ENCODE measurements at regions not wholly inside any gene's neighbourhood (a gene's known extent, or its start where the extent isn't known, plus 50 kb on each side); places are given as distances from the start of the nearest gene placed in this dataset.

- no peak for DNase-seq (ENCODE audit: low read depth in 2 of 2)
Measured at GRCh38 chr4:126431049-126431448, 1116.3 kb downstream of the FAT4 start.

DNA sequence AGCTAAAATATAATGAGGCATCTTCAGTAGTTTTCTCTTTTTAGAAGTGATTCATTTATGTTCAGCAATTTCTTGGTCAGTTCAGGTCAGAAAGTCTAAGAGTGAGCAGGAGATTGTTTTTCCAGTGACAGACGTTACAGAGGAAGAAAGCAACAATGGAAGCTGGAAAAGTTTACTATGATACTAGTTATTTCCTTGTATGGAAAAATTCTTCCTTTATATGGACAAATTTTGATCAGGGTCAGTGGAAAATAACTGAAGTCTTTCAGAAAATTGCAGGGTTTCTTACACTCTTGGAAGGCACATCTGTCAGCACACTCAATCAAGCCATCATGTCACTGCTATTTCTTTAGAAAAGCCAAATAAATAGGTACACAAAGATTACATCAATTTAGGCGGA, 1120.7 kb downstream of the FAT4 start:
- DNase-seq (ENCODE audit: low read depth in 2 of 2) = no peak

- DNase-seq (ENCODE audit: low read depth in 2 of 2) = no peak
Measured at GRCh38 chr4:126440297-126440696, 1125.5 kb downstream of the FAT4 start.

- DNase-seq (ENCODE audit: low read depth in 2 of 2) = no peak
Measured at GRCh38 chr4:126441173-126442035, 1126.6 kb downstream of the FAT4 start.

GRCh38 chr4:126445596-126445995, 1130.8 kb downstream of the FAT4 start:
- DNase-seq (ENCODE audit: low read depth in 2 of 2) = no peak

DNA sequence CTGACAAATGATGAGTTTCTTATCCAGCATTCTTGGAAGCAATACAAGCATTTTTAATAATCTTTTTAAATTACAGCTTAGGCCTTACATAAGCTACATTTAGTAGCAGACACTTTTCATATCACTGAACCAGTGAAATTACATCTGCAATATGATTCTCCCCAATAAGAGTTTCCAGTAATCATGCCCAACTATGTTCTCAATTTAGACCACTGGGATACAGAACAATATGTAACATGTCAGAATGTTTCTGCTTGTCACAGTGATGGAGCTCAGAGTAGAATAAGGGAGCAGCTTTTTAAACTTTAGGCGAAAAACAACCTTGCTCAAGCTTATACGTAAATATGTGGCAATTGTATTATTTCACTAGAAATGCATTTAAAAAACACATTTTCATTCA, 1132.2 kb downstream of the FAT4 start:
- no peak for DNase-seq (ENCODE audit: low read depth in 2 of 2)

DNA sequence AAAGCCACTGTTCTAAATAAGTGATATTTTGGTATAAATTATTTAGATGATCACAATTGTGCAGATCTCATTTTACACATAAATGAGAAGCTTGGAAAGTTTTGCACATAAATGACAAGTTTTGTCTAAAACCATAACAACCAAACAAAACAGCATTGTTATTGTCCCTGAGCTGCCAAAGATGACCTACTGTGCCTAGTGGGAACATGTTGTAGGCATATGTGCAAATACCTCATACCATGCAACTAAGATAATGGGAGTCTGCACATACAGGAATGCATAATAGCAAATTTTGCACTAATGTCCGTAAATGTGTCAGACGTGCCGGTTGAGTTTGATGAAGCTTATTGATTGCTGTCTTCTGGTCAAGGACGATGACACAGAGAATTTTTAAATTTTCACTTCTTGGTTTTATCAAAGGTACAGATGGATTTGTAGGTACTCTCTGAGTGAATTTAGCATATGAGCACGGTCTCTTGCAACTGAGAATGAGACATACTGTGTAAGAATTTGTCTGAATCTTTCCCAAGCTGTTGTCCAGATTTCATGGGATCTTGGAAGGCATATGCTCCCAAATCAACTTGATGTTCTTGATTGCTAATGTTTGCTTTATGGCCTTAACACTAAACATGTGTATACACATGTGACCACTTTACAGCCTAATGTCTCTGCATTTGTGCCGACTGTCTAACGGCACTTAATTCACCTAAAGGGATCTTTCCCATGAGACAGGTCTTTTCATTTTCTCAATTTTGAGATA, 1133.5 kb downstream of the FAT4 start:
- no peak for DNase-seq (ENCODE audit: low read depth in 2 of 2)

DNA sequence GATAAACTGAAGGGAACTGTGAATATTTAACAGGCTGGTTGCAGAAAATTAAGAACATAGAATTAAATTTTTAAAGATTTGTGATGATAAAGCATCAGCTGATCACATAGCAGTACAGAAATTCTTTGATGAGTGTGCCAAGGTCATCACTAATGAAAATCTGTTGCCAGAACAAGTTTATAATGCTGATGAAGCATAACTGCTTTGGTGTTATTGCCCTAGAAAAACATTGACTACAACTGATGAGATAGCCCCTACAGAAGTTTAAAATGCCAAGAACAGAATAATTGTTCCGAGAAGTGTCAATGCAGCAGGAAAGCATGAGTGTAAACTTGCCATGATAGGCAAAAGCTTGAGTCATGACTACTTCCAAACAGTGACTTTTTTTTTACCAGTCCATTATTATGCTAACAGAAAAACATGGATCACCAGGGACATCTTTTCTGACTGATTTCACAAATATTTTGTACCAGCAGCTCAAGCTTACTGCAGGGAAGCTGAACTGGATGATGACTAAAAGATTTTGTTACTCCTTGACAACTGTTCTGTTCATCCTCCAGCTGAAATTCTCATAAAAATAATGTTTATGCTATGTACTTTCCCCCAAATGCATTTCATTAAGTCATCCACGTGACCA, 1136.6 kb downstream of the FAT4 start:
- no peak for DNase-seq (ENCODE audit: low read depth in 2 of 2)

DNA sequence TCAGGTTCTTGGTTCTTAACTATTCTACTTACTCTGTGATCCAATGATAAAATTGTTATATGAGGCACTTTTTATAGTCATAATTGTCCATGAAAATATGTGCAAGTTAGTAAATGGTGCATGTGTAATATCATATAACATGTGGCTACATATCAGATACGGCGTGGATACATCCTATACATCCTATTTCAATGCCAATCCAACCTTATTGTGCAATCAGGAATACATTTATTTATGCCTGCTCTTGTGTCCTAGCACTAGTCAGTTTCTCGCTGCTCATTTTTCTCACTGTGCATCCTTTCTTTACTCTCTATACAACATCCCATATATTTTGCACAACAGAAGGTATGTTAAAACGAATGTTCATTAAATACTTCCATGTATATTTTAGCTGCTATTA, 1141.1 kb downstream of the FAT4 start:
- DNase-seq (ENCODE audit: low read depth in 2 of 2) = no peak

DNA sequence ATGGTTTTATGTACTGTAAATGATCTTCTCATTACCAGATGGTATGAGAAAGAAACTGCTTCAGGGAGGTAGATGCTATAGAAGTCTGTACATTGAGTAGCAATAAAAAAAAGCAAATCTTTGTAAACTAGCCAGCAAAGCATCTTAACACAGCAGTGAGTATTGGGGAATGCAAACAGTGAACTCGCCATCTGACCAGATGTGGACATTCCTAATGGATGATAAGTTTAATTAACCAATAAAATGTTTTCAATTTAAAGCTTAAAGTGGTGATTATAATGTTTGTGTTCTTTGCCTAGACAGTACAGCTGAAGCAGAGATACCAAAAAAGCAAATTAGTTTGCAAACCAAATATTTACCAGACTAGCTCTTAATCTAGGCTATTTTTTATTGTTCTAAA, 1144.2 kb downstream of the FAT4 start:
- no peak for DNase-seq (ENCODE audit: low read depth in 2 of 2)

GRCh38 chr4:126465341-126465740, 1150.6 kb downstream of the FAT4 start:
- no peak for DNase-seq (ENCODE audit: low read depth in 2 of 2)

DNA sequence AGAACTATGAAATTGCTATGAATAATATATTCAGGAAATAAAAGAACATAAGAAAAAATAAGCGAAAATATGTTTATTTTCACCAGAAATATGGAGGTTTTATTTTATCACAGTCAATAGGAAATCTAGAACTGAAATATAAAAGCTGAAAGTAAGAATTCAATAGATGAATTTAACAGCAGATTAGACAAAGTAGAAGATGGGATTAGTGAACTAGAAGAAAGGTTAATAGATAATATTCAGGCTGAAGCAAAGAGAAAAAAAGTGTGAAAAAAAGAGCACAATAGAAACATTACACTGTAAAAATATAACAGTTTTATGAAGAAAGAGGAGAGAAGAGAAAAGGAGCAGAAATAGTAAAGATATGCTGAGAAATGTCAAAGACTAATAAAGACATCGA, 1152.1 kb downstream of the FAT4 start:
- no peak for DNase-seq (ENCODE audit: low read depth in 2 of 2)

DNA sequence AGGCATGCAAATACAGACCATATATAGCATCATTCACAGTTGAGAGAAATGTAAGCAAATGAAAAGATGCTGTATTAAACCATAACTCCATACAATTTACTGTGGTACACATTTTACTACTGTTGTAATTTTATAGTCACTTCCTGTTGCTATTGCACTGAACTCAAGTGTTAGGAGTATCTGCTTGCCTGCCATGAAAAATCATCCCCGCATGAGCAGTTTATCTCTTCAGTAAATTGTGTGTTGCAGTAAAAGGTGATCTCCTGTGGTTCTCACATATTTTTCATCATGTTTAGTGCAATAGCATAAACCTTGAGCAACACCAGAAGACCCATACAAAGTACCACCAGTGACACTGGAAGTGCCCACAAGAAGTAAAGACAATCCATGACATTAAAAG, 1153.4 kb downstream of the FAT4 start:
- no peak for DNase-seq (ENCODE audit: low read depth in 2 of 2)

GRCh38 chr4:126470862-126471261, 1156.1 kb downstream of the FAT4 start:
- no peak for DNase-seq (ENCODE audit: low read depth in 2 of 2)

- no peak for DNase-seq (ENCODE audit: low read depth in 2 of 2)
Measured at GRCh38 chr4:126475730-126476129, 1157.0 kb upstream of the INTU start.

- no peak for DNase-seq (ENCODE audit: low read depth in 2 of 2)
Measured at GRCh38 chr4:126479709-126480108, 1153.0 kb upstream of the INTU start.

DNA sequence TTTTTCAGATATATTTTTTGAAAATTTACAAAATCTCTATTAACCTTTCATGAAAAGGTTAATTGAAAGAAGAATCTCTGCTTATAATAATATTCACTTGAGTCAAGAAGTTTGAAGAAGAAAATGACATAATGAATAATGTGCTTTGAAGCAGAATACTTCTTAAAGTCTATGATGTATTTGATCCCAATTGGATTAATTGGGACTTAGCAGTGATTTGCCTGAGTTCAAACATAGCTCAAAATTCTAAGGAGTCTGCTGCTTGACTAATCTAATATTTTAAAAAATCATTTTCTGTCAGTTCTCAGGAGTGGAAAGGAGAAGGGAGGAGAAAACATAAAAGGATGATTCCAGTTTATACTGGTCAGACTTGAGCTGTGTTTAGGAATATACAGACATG, 1150.4 kb upstream of the INTU start:
- DNase-seq (ENCODE audit: low read depth in 2 of 2) = no peak

GRCh38 chr4:126486377-126486776, 1146.4 kb upstream of the INTU start:
- no peak for DNase-seq (ENCODE audit: low read depth in 2 of 2)

DNA sequence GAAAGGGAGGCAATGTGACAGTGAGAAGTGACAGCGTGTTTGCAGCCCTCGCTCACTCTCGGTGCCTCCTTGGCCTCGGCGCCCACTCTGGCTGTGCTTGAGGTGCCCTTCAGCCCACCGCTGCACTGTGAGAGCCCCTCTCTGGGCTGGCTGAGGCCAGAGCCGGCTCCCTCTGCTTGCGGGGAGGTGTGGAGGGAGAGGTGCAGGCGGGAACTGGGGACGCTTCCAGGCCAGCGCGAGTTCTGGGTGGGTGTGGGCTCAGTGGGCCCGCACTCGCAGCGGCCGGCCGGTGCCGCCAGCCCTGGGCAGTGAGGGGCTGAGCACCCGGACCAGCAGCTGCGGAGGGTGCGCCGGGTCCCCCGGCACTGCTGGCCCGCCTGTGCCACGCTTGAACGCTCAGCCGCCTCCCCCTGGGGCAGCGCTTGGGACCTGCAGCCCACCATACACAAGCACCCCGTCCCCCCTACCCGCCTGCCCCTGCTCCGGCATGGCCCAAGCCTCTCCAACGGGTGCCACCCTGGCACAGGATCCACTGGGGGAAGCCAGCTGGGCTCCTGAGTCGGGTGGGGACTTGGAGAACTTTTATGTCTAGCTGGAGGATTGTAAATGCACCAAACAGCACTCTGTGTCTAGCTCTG, 1142.8 kb upstream of the INTU start:
- no peak for DNase-seq (ENCODE audit: low read depth in 2 of 2)

GRCh38 chr4:126495163-126495752, 1137.5 kb upstream of the INTU start:
- DNase-seq (ENCODE audit: low read depth in 2 of 2) = no peak

GRCh38 chr4:126512979-126513378, 1119.8 kb upstream of the INTU start:
- DNase-seq (ENCODE audit: low read depth in 2 of 2) = no peak

- DNase-seq (ENCODE audit: low read depth in 2 of 2) = no peak
Measured at GRCh38 chr4:126513596-126513995, 1119.2 kb upstream of the INTU start.

All from stimulated activated CD8-positive, alpha-beta memory T cell treated with anti-CD3 and anti-CD28 coated beads, Interleukin-15, amount 100 ng/mL, for 48 hours (primary cell).